ENCODE measurements at regions not wholly inside any gene's neighbourhood (a gene's known extent, or its start where the extent isn't known, plus 50 kb on each side); places are given as distances from the start of the nearest gene placed in this dataset.

DNA sequence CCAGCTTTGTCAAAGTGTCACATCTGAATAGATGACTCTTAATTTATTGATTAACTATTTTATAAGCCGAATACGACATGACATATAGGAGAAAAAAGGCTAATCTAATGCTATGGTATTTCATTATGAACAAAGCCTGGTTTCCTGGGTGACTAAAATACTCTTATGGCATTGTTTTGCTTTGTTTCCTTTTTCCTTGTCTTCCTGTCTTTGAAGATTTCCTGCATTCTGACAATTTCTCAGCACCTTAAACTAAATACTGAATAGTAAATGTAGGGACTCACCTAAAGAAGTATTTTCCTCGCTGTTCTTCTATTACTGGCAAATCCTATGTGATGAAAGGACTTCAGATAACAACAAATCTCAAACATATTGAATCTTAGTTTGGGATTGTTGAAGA lies 1284.5 kb downstream of the EFNA5 start:
- TF ChIP-seq REST (IDR thresholded peaks at IDR 0.05; ENCODE audit: insufficient read depth in 1 of 2, low read depth in 2 of 2, low read length in 2 of 2) (no peak), POLR2AphosphoS5 (IDR thresholded peaks at IDR 0.05; ENCODE audit: low read depth, low read length) (no peak), TAF1 (IDR thresholded peaks at IDR 0.05; ENCODE audit: borderline replicate concordance, insufficient read depth, low read length) (no peak)

Data from PFSK-1 (cell line).